Nephron progenitor cell (in vitro differentiated cells): ENCODE measurements at regions not wholly inside any gene's neighbourhood (a gene's known extent, or its start where the extent isn't known, plus 50 kb on each side); places are given as distances from the start of the nearest gene placed in this dataset.
"Not testable (repeated sequence)": the region's sequence is repeated elsewhere in the genome, so short reads cannot be mapped to it uniquely, and the experiment has no call there.

Experiments
- DNase-seq: peaks from one replicate; pipeline ENCODE4 v3.0.0; 2021
- H3K27ac Mint-ChIP-seq: 2 replicates; pipeline ENCODE4 v1.8.0; 2021; ENCODE audit warnings: mild to moderate bottlenecking, moderate library complexity, mixed read lengths
- H3K27me3 Mint-ChIP-seq: 2 replicates; pipeline ENCODE4 v1.8.0; 2021; ENCODE audit warnings: mild to moderate bottlenecking, low read depth, mixed read lengths; ENCODE audit not compliant: poor library complexity
- H3K36me3 Mint-ChIP-seq: 2 replicates; pipeline ENCODE4 v1.8.0; 2021; ENCODE audit warnings: low read depth, mixed read lengths
- H3K4me1 Mint-ChIP-seq: 2 replicates; pipeline ENCODE4 v1.8.0; 2021; ENCODE audit warnings: mixed read lengths
- H3K4me3 Mint-ChIP-seq: 2 replicates; pipeline ENCODE4 v1.8.0; 2021; ENCODE audit warnings: mild to moderate bottlenecking, moderate library complexity, mixed read lengths
- H3K9me3 Mint-ChIP-seq: 2 replicates; pipeline ENCODE4 v1.8.0; 2021; ENCODE audit warnings: mild to moderate bottlenecking, moderate library complexity, mixed read lengths
- TF ChIP-seq, protein P1 (sequence below): fragments of 200-600 bp; sonication (generic); IDR thresholded peaks from 2 replicates; pipeline ENCODE4 v1.5.0; 2021; ENCODE audit warnings: antibody characterized with exemption

DNA sequence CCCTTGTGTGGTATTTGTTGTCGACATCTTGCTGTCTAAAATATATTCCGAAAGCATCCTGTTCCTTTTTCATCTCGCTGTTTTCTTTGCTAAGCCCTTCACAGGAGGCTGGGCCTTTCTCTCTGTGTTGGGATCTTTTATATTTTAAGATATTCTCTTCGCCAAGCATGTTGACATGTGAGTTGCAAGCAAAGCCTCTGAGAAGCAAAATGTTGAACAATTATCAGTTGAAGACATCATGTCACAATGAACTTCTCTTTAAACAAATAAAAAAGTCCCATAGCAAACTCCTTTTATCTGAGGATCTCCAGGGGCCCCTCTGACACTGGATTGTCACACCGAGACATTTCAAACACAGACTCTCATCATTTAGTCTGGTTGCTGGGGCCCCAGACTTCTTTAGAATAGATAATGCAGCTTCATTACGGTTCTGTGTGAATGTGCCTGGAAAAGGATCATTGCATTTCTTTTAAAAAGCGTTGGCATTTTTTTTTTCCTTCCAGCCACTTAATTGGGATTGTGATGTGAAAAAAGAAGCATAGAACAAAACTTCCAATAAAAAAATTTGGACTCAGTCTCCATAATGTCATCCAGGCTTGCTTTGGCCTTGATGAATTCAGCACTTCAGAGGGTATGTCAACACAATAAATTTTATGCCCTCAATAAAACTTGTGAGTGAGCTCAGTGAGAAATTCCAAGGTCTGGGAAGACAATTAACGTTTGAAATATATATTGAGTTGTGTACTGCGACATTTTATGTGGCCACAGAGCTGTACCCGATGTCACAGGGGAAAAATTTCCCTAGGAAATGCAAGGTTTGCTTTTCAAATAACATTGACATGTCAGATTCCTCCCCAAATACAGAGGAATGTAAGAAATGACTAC is 496.8 kb downstream of the XYLT1 start:
- Mint-ChIP-seq H3K4me1 (peaks cover 18% of the 10 kb centered on the region), H3K9me3 (peaks cover 23% of the 10 kb centered on the region), H3K27me3 (peaks cover 1% of the 10 kb centered on the region), H3K4me3 (no peak overlapping the region), H3K27ac (peak overlapping the region; percentile 54), H3K36me3 (peaks cover 7% of the 10 kb centered on the region)
- TF ChIP-seq, protein P1, sequence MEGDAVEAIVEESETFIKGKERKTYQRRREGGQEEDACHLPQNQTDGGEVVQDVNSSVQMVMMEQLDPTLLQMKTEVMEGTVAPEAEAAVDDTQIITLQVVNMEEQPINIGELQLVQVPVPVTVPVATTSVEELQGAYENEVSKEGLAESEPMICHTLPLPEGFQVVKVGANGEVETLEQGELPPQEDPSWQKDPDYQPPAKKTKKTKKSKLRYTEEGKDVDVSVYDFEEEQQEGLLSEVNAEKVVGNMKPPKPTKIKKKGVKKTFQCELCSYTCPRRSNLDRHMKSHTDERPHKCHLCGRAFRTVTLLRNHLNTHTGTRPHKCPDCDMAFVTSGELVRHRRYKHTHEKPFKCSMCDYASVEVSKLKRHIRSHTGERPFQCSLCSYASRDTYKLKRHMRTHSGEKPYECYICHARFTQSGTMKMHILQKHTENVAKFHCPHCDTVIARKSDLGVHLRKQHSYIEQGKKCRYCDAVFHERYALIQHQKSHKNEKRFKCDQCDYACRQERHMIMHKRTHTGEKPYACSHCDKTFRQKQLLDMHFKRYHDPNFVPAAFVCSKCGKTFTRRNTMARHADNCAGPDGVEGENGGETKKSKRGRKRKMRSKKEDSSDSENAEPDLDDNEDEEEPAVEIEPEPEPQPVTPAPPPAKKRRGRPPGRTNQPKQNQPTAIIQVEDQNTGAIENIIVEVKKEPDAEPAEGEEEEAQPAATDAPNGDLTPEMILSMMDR = no peak
- DNase-seq = no peak

DNA sequence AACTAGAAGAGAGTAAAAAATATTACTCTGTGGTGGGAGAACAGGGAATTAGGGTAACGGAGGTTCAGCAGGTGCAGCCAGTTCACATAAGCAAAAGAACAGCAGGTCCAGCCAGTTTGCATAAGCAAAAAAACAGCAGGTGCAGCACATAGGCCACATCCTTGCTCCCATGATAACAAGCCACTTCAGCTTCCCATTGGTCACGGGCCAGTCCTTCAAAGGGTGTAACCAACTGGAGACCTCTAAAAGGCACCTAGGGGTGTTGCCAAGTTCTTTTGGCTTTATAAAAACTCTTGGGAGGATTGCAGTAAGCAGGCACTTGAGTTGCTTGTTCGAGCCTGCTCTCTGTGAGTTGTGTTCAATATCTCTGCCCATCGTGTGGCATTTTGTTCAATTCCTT is 488.1 kb downstream of the XYLT1 start:
- Mint-ChIP-seq H3K36me3 (no peaks in the 10 kb centered on the region), H3K27me3 (peaks cover 6% of the 10 kb centered on the region), H3K4me1 (peaks cover 11% of the 10 kb centered on the region)

DNA sequence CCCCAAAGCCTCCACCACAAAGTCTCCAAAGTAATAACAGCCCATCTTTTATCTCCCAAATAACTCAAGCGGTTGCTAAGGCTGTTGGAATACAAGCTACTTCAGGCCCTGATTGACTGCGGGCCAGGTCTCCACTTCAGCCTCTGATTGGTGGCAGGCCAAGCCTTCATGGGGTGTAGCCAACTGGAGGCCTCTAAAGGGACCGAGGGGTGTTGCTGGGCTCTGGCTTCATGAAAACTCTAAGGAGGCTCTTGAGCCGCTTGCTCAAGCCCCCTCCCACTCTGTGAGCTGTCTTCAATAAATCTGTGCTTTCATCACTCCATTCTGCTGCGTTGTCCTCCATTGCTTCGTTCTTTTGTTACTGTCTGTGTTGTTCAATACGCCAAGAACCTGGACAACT is 487.2 kb downstream of the XYLT1 start:
- Mint-ChIP-seq H3K4me1 (peaks cover 11% of the 10 kb centered on the region), H3K36me3 (no peaks in the 10 kb centered on the region), H3K9me3 (no peaks in the 10 kb centered on the region), H3K27me3 (peaks cover 6% of the 10 kb centered on the region), H3K27ac (no peak overlapping the region), H3K4me3 (no peak overlapping the region)
- no peak for DNase-seq
- TF ChIP-seq, protein P1 = no peak

More for the DNA sequence above, 488.1 kb downstream of the XYLT1 start:
- TF ChIP-seq, protein P1 = no peak
- DNase-seq = no peak
- Mint-ChIP-seq H3K9me3 (peaks cover 2% of the 10 kb centered on the region), H3K27ac (no peak overlapping the region), H3K4me3 (no peak overlapping the region)

DNA sequence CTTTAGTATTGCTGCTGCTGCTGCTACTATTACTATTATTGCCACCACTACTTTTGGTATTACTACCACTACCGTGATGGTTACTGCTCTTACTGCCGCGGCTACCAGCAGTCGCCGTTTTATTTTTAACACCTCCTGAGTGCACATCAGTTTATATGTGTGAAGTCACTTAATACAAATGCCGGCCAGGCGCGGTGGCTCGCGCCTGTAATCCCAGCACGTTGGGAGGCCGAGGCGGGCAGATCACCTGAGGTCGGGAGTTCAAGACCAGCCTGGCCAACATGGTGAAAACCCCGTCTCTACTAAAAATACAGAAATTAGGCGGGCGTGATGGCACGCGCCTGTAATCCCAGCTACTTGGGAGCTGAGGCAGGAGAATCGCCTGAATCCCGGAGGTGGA is 486.7 kb downstream of the XYLT1 start:
- H3K4me1 Mint-ChIP-seq = peaks cover 16% of the 10 kb centered on the region
- H3K27me3 Mint-ChIP-seq, DNase-seq, H3K27ac Mint-ChIP-seq, H3K36me3 Mint-ChIP-seq, H3K4me3 Mint-ChIP-seq, H3K9me3 Mint-ChIP-seq: not testable (repeated sequence)

DNA sequence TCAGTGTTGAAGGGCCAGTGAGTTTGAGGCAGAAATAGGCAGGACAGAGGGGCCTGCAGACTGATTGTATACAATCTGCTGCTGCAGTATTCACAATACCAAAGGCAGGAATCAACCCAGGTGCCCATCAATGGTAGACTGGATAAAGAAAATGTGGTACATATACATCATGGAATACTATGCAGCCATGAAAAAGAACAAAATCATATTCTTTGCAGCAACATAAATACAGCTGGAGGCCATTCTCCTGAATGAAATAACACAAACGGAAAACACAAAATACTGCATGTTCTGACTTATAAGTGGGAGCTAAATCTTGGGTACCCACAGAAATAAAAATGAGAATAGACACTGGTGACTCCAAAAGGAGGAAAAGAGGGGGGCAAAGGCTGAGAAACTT is 485.1 kb downstream of the XYLT1 start:
- H3K9me3 Mint-ChIP-seq = no peaks in the 10 kb centered on the region
- TF ChIP-seq, protein P1 = no peak
- H3K27me3 Mint-ChIP-seq = peaks cover 4% of the 10 kb centered on the region
- no peaks in the 10 kb centered on the region for H3K36me3 Mint-ChIP-seq
- no peak overlapping the region for H3K27ac Mint-ChIP-seq
- peaks cover 14% of the 10 kb centered on the region for H3K4me1 Mint-ChIP-seq
- H3K4me3 Mint-ChIP-seq = no peak overlapping the region
- no peak for DNase-seq

DNA sequence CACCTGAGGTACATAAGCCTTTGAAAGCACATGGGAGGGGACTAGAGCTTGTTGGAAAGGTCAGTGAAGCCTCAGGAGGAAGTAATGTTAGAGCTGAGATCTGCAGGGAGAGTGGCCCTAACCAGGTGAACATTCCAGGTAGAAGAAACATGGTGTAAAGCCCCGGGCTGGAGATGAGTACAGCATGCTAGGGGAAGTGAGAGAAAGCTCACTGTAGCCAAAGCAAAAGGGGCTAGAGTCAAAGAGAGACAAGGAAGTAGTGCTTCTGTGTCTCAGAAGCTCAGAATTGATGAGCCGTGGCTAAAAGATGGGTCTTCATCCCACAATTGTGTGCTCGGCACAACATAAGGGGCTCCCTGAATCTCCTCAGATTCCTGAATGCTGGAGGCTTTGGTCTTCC is 481.8 kb downstream of the XYLT1 start:
- H3K9me3 Mint-ChIP-seq = no peaks in the 10 kb centered on the region
- H3K27ac Mint-ChIP-seq = peak overlapping the region; percentile 60
- no peak overlapping the region for H3K4me3 Mint-ChIP-seq
- TF ChIP-seq, protein P1 = no peak
- DNase-seq = no peak
- peaks cover 4% of the 10 kb centered on the region for H3K27me3 Mint-ChIP-seq
- no peaks in the 10 kb centered on the region for H3K36me3 Mint-ChIP-seq
- peaks cover 31% of the 10 kb centered on the region for H3K4me1 Mint-ChIP-seq
